Aorta (tissue), 5 donors: ENCODE measurements at regions not wholly inside any gene's neighbourhood (a gene's known extent, or its start where the extent isn't known, plus 50 kb on each side); places are given as distances from the start of the nearest gene placed in this dataset.

Experiments
- ATAC-seq: fragments of 200-7000 bp; cut with Tn5 transposase; one replicate; pipeline ENCODE4 v1.9.1; 2022; ENCODE audit warnings: moderate library complexity; ENCODE audit not compliant: low FRiP score
- DNase-seq, 2 donors: peaks; one replicate each; pipeline ENCODE4 v3.0.0-alpha.2; 2020
- H3K27ac ChIP-seq, 2 donors: one replicate each; pipeline ENCODE4 v1.5.1; 2013; ENCODE audit warnings: low read length in 2 of 2, mild to moderate bottlenecking in 2 of 2, moderate library complexity in 2 of 2, control low read depth in 1 of 2, inconsistent platforms in 1 of 2, low read depth in 1 of 2
- H3K27me3 ChIP-seq, 2 donors: one replicate each; pipeline ENCODE4 v1.6.1; 2013; ENCODE audit warnings: control low read depth in 1 of 2, low read length in 1 of 2, mild to moderate bottlenecking in 1 of 2, moderate library complexity in 1 of 2; ENCODE audit not compliant: insufficient read depth in 2 of 2, control insufficient read depth in 1 of 2
- H3K36me3 ChIP-seq, 2 donors: one replicate each; pipeline ENCODE4 v1.6.1; 2013; ENCODE audit warnings: control low read depth in 1 of 2, low read length in 1 of 2, mild to moderate bottlenecking in 1 of 2; ENCODE audit not compliant: insufficient read depth in 2 of 2, control insufficient read depth in 1 of 2
- H3K4me1 ChIP-seq, 2 donors: one replicate each; pipeline ENCODE4 v1.6.1; 2013; ENCODE audit warnings: low read length in 2 of 2, control low read depth in 1 of 2, mild to moderate bottlenecking in 1 of 2, moderate library complexity in 1 of 2; ENCODE audit not compliant: insufficient read depth in 2 of 2, control insufficient read depth in 1 of 2
- H3K4me3 ChIP-seq, 2 donors: one replicate each; pipeline ENCODE4 v1.5.1; 2013; ENCODE audit warnings: low read length in 2 of 2, control low read depth in 1 of 2, mild to moderate bottlenecking in 1 of 2
- H3K9me3 ChIP-seq: one replicate; pipeline ENCODE4 v1.6.1; 2013; ENCODE audit warnings: mild to moderate bottlenecking, low read length; ENCODE audit not compliant: control insufficient read depth
- WGBS, 2 donors: extraction: QIAGEN DNeasy Blood & Tissue Kit; methylation state at CpG; one replicate each; pipeline ENCODE4 v1.1.7; 2013; 5-methylcytosine and 5-hydroxymethylcytosine counted together
- intact Hi-C, 2 donors: fragments of 100-400 bp; cut with DNase I; formaldehyde crosslinking; loops; one replicate each; pipeline versions ENCODE4 v1.14.2 to v1.15.0; 2022
- donor health status: healthy with polysubstance abuse.
- donor health status: Bipolar disorder and iron deficiency.
- donor health status: DM: no; HTN: no; CAD: no.
- donor health status: DM: no; HTN: no; CAD: no.
- donor health status: DM: yes; HTN: yes; CAD: no.

GRCh38 chr11:69558519-69558941 is 77.1 kb downstream of the LINC01488 start:
- intact Hi-C loops: no loop called here
- Histone ChIP-seq H3K9me3 (no peaks in the 10 kb centered on the region), H3K36me3 (no peaks in the 10 kb centered on the region), H3K27ac (no peak overlapping the region), H3K27me3 (no peaks in the 10 kb centered on the region), H3K4me3 (no peak overlapping the region), H3K4me1 (no peaks in the 10 kb centered on the region)
- 76 to 77% methylated on average over 12 of the region's 12 CpGs for WGBS, 2 donors
- ATAC-seq: no peak
- no peak for DNase-seq

GRCh38 chr11:69559181-69559580 is 77.7 kb downstream of the LINC01488 start:
- DNase-seq: no peak
- WGBS, 2 donors: 90 to 93% methylated on average over 5 of the region's 5 CpGs
- ATAC-seq: no peak
- H3K36me3 ChIP-seq: no peaks in the 10 kb centered on the region
- no peaks in the 10 kb centered on the region for H3K27me3 ChIP-seq
- no peak overlapping the region for H3K4me3 ChIP-seq
- no peaks in the 10 kb centered on the region for H3K9me3 ChIP-seq
- H3K4me1 ChIP-seq: no peaks in the 10 kb centered on the region
- intact Hi-C loops: no loop called here
- no peak overlapping the region for H3K27ac ChIP-seq

GRCh38 chr11:69560141-69560790 is 78.8 kb downstream of the LINC01488 start:
- Histone ChIP-seq H3K27me3 (no peaks in the 10 kb centered on the region), H3K27ac (no peak overlapping the region), H3K36me3 (no peaks in the 10 kb centered on the region), H3K4me3 (no peak overlapping the region), H3K4me1 (no peaks in the 10 kb centered on the region), H3K9me3 (no peaks in the 10 kb centered on the region)
- ATAC-seq (no peak), DNase-seq (no peak)
- intact Hi-C loops: no loop called here
- WGBS, 2 donors: 94% methylated on average over 4 of the region's 4 CpGs

GRCh38 chr11:69562302-69562701 is 78.7 kb upstream of the CCND1 start:
- DNase-seq: no peak
- H3K27ac ChIP-seq: no peak overlapping the region
- intact Hi-C loops: no loop called here
- ATAC-seq: no peak
- H3K9me3 ChIP-seq: no peaks in the 10 kb centered on the region
- H3K4me1 ChIP-seq: no peaks in the 10 kb centered on the region
- no peak overlapping the region for H3K4me3 ChIP-seq
- 93% methylated on average over 4 of the region's 4 CpGs for WGBS, 2 donors
- H3K36me3 ChIP-seq: no peaks in the 10 kb centered on the region
- H3K27me3 ChIP-seq: no peaks in the 10 kb centered on the region

- intact Hi-C loops: no loop called here
- DNase-seq: no peak
- WGBS, 2 donors: 95 to 98% methylated on average over 4 of the region's 4 CpGs
These were observed 78.1 kb upstream of the CCND1 start for GRCh38 chr11:69562816-69563215.

GRCh38 chr11:69563306-69563705 is 77.7 kb upstream of the CCND1 start:
- Histone ChIP-seq H3K27me3 (no peaks in the 10 kb centered on the region), H3K9me3 (no peaks in the 10 kb centered on the region), H3K27ac (no peak overlapping the region), H3K4me3 (no peak overlapping the region), H3K36me3 (no peaks in the 10 kb centered on the region), H3K4me1 (no peaks in the 10 kb centered on the region)
- ATAC-seq (no peak), DNase-seq (no peak)
- intact Hi-C loops: no loop called here
- 96 to 97% methylated on average over 4 of the region's 4 CpGs for WGBS, 2 donors

More at GRCh38 chr11:69562816-69563215, 78.1 kb upstream of the CCND1 start:
- H3K4me1 ChIP-seq: no peaks in the 10 kb centered on the region
- no peak overlapping the region for H3K4me3 ChIP-seq
- no peaks in the 10 kb centered on the region for H3K27me3 ChIP-seq
- no peak for ATAC-seq
- no peak overlapping the region for H3K27ac ChIP-seq
- no peaks in the 10 kb centered on the region for H3K9me3 ChIP-seq
- H3K36me3 ChIP-seq: no peaks in the 10 kb centered on the region

- Histone ChIP-seq H3K9me3 (no peaks in the 10 kb centered on the region), H3K4me3 (no peak overlapping the region), H3K36me3 (no peaks in the 10 kb centered on the region), H3K27me3 (peaks cover 0 to 1% of the 10 kb centered on the region in 2 donors), H3K4me1 (no peaks in the 10 kb centered on the region), H3K27ac (no peak overlapping the region)
- no peak for DNase-seq
- no peak for ATAC-seq
- intact Hi-C loops: no loop called here
- 81 to 83% methylated on average over 10 of the region's 10 CpGs for WGBS, 2 donors
These were observed 76.8 kb upstream of the CCND1 start for GRCh38 chr11:69563946-69564775.

- H3K27me3 ChIP-seq: peaks cover 0 to 1% of the 10 kb centered on the region in 2 donors
- no peaks in the 10 kb centered on the region for H3K4me1 ChIP-seq
- no peak for DNase-seq
- no peak for ATAC-seq
- intact Hi-C loops: no loop called here
- H3K4me3 ChIP-seq: no peak overlapping the region
- 92% methylated on average over 3 of the region's 3 CpGs for WGBS, 2 donors
- no peaks in the 10 kb centered on the region for H3K36me3 ChIP-seq
- no peak overlapping the region for H3K27ac ChIP-seq
- H3K9me3 ChIP-seq: no peaks in the 10 kb centered on the region
These were observed 75.0 kb upstream of the CCND1 start for GRCh38 chr11:69566001-69566400.
